CD8-positive, alpha-beta memory T cell (primary cell): ENCODE measurements at regions not wholly inside any gene's neighbourhood (a gene's known extent, or its start where the extent isn't known, plus 50 kb on each side); places are given as distances from the start of the nearest gene placed in this dataset.

Source experiments
- CTCF ChIA-PET: fragments of 350-600 bp; sonication (Branson Sonifier 250); formaldehyde crosslinking; loops from one replicate; lab custom pipeline; 2021; ENCODE audit warnings: antibody characterized with exemption; lab: Charles Lee
- POLR2A ChIA-PET: fragments of 350-600 bp; sonication (Branson Sonifier 250); formaldehyde crosslinking; loops from one replicate; lab custom pipeline; 2021; ENCODE audit warnings: antibody characterized with exemption; lab: Charles Lee
- DNase-seq, 5 donors: peaks; one replicate each; pipeline versions ENCODE4 v3.0.0 to v3.0.0-alpha.2; 2020 to 2022; ENCODE audit warnings: mixed read lengths in 1 of 5
- H3K27ac ChIP-seq: one replicate; pipeline ENCODE4 v1.7.0; 2013; ENCODE audit warnings: low read depth, mild to moderate bottlenecking, low read length, moderate library complexity
- H3K27me3 ChIP-seq: 2 replicates; pipeline ENCODE4 v1.7.0; 2013; ENCODE audit warnings: low read length, mild to moderate bottlenecking; ENCODE audit not compliant: insufficient read depth, poor library complexity, severe bottlenecking
- H3K36me3 ChIP-seq: 2 replicates; pipeline ENCODE4 v1.7.0; 2013; ENCODE audit warnings: mild to moderate bottlenecking, low read length, moderate library complexity; ENCODE audit not compliant: insufficient read depth
- H3K4me1 ChIP-seq: 2 replicates; pipeline ENCODE4 v1.7.0; 2013; ENCODE audit warnings: mild to moderate bottlenecking, low read length, moderate library complexity; ENCODE audit not compliant: insufficient read depth
- H3K4me3 ChIP-seq: 2 replicates; pipeline ENCODE4 v1.7.0; 2013; ENCODE audit warnings: mild to moderate bottlenecking, low read length
- H3K9me3 ChIP-seq: 2 replicates; pipeline ENCODE4 v1.7.0; 2013; ENCODE audit warnings: mild to moderate bottlenecking, low read length
- H3K27ac Mint-ChIP-seq, 8 donors: one replicate each; pipeline ENCODE4 v1.8.0; 2020 to 2021; ENCODE audit warnings: mixed read lengths in 8 of 8, mild to moderate bottlenecking in 6 of 8, inconsistent platforms in 3 of 8, moderate library complexity in 3 of 8
- H3K27me3 Mint-ChIP-seq, 2 donors: one replicate each; pipeline ENCODE4 v1.8.0; 2020 to 2021; ENCODE audit warnings: mixed read lengths in 2 of 2, mild to moderate bottlenecking in 1 of 2, moderate library complexity in 1 of 2
- H3K36me3 Mint-ChIP-seq, 3 donors: one replicate each; pipeline ENCODE4 v1.8.0; 2020 to 2021; ENCODE audit warnings: mixed read lengths in 3 of 3, inconsistent platforms in 1 of 3, mild to moderate bottlenecking in 1 of 3
- H3K4me1 Mint-ChIP-seq, 3 donors: one replicate each; pipeline ENCODE4 v1.8.0; 2020 to 2021; ENCODE audit warnings: mixed read lengths in 3 of 3, inconsistent platforms in 1 of 3, mild to moderate bottlenecking in 1 of 3
- H3K4me3 Mint-ChIP-seq, 7 donors: one replicate each; pipeline ENCODE4 v1.8.0; 2020 to 2021; ENCODE audit warnings: mixed read lengths in 7 of 7, mild to moderate bottlenecking in 6 of 7, moderate library complexity in 4 of 7, inconsistent platforms in 2 of 7
- H3K9me3 Mint-ChIP-seq, 5 donors: one replicate each; pipeline ENCODE4 v1.8.0; 2020 to 2022; ENCODE audit warnings: mixed read lengths in 5 of 5, mild to moderate bottlenecking in 3 of 5, moderate library complexity in 2 of 5, inconsistent platforms in 1 of 5

- Histone ChIP-seq H3K9me3 (no peaks in the 10 kb centered on the region), H3K27me3 (no peaks in the 10 kb centered on the region), H3K36me3 (no peaks in the 10 kb centered on the region), H3K27ac (no peak overlapping the region), H3K4me1 (no peaks in the 10 kb centered on the region), H3K4me3 (no peak overlapping the region)
- H3K4me1 Mint-ChIP-seq, result no peaks in the 10 kb centered on the region
- POLR2A ChIA-PET, result no interaction called here
- CTCF ChIA-PET, result no interaction called here
- H3K4me3 Mint-ChIP-seq, result no peak overlapping the region
- peak overlapping the region in 1 of 8 donors; percentile 13 for H3K27ac Mint-ChIP-seq
- H3K9me3 Mint-ChIP-seq, result peaks cover 0 to 3% (median 0%) of the 10 kb centered on the region in 5 donors
- no peak for DNase-seq
- no peaks in the 10 kb centered on the region for H3K36me3 Mint-ChIP-seq
- peaks cover 10 to 49% of the 10 kb centered on the region in 2 donors for H3K27me3 Mint-ChIP-seq
Measured at GRCh38 chr10:111275091-111275490, 198.3 kb downstream of the ADRA2A start.

DNA sequence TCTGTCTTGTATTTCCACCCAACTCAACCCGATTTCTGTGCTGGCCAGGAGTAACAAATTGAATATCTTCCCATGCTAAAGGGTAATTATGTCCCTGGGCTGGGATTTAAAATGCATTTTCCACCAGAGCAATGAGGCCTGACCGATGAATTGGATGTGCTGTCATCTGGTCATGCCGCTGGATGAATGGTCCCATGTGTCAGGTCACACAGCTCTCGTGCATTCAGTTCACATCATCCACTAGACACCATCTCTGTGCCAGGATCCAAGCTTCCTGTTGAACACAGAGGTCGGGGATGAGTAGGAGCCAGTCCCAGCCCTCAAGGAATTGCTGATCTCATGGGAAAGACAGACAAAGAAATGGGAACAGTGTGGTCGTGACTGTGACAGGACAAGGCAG lies 200.8 kb downstream of the ADRA2A start:
- no peaks in the 10 kb centered on the region for H3K27me3 ChIP-seq
- H3K27ac ChIP-seq, result no peak overlapping the region
- no peaks in the 10 kb centered on the region for H3K4me1 ChIP-seq
- ChIA-PET POLR2A (no interaction called here), CTCF (no interaction called here)
- Mint-ChIP-seq H3K4me1 (no peaks in the 10 kb centered on the region), H3K9me3 (peaks cover 0 to 3% (median 0%) of the 10 kb centered on the region in 5 donors), H3K36me3 (no peaks in the 10 kb centered on the region), H3K27ac (peak overlapping the region in 1 of 8 donors; percentile 4), H3K27me3 (peaks cover 11 to 44% of the 10 kb centered on the region in 2 donors), H3K4me3 (no peak overlapping the region)
- DNase-seq, result no peak
- no peaks in the 10 kb centered on the region for H3K36me3 ChIP-seq
- H3K4me3 ChIP-seq, result no peak overlapping the region
- no peaks in the 10 kb centered on the region for H3K9me3 ChIP-seq

DNA sequence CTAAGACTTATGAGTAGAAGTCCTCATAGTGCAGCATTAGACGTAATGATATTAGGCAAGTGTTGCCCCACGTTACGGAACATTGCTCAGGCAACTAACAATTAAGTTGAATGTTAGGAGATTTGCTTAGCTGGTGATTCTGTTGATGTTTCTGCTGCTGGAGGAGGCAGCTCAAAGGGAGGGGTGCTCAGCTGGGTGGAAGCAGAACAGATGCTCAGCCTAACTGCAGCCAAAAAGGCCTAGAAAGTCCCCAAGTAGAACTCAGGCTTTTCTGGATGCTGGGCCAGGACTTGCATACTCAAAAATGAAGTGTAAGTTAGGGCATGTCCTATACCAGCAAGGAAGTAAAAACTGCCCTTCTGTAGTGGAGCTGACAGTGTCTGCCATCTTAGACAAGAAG lies 201.4 kb downstream of the ADRA2A start:
- no peak for DNase-seq
- no peak overlapping the region for H3K4me3 ChIP-seq
- no peaks in the 10 kb centered on the region for H3K36me3 ChIP-seq
- Mint-ChIP-seq H3K4me1 (no peaks in the 10 kb centered on the region), H3K36me3 (no peaks in the 10 kb centered on the region), H3K27me3 (peaks cover 9 to 38% of the 10 kb centered on the region in 2 donors), H3K4me3 (no peak overlapping the region), H3K9me3 (peaks cover 0 to 3% (median 0%) of the 10 kb centered on the region in 5 donors), H3K27ac (no peak overlapping the region)
- no peak overlapping the region for H3K27ac ChIP-seq
- H3K4me1 ChIP-seq, result no peaks in the 10 kb centered on the region
- CTCF ChIA-PET, result no interaction called here
- no peaks in the 10 kb centered on the region for H3K9me3 ChIP-seq
- POLR2A ChIA-PET, result no interaction called here
- H3K27me3 ChIP-seq, result no peaks in the 10 kb centered on the region

DNA sequence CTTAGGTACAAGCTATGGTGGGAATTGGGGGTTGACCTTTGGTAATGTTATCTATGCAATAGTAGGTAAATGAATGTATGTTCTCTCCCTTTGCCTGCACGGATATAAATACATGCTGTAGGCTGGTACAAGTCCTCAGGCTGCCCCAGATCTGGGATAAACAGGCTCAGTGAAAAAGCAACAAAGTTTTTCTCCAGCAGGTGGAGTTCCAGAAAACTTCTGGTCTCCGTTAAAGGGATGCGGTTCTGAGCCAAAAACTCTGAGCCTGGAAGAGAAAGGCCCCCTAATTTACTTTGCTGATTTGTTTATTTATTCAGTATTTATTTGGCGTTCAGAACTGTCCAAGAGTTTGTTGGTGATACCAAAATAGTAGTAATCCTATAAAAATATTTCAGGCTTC lies 204.7 kb downstream of the ADRA2A start:
- no peaks in the 10 kb centered on the region for H3K27me3 ChIP-seq
- H3K36me3 Mint-ChIP-seq, result no peaks in the 10 kb centered on the region
- POLR2A ChIA-PET, result no interaction called here

GRCh38 chr10:111289461-111289860 lies 212.6 kb downstream of the ADRA2A start:
- no peak overlapping the region for H3K4me3 ChIP-seq
- no peaks in the 10 kb centered on the region for H3K4me1 Mint-ChIP-seq
- DNase-seq, result no peak
- POLR2A ChIA-PET, result no interaction called here
- H3K4me1 ChIP-seq, result no peaks in the 10 kb centered on the region
- CTCF ChIA-PET, result no interaction called here
- H3K9me3 ChIP-seq, result no peaks in the 10 kb centered on the region
- H3K27me3 Mint-ChIP-seq, result peaks cover 3 to 14% of the 10 kb centered on the region in 2 donors
- H3K27ac Mint-ChIP-seq, result no peak overlapping the region
- no peaks in the 10 kb centered on the region for H3K9me3 Mint-ChIP-seq
- no peaks in the 10 kb centered on the region for H3K36me3 ChIP-seq
- no peaks in the 10 kb centered on the region for H3K36me3 Mint-ChIP-seq
- no peaks in the 10 kb centered on the region for H3K27me3 ChIP-seq
- no peak overlapping the region for H3K27ac ChIP-seq
- no peak overlapping the region for H3K4me3 Mint-ChIP-seq

More for the DNA sequence above, 204.7 kb downstream of the ADRA2A start:
- Histone ChIP-seq H3K9me3 (no peaks in the 10 kb centered on the region), H3K4me3 (no peak overlapping the region), H3K27ac (no peak overlapping the region), H3K36me3 (no peaks in the 10 kb centered on the region), H3K4me1 (no peaks in the 10 kb centered on the region)
- Mint-ChIP-seq H3K4me3 (no peak overlapping the region), H3K27ac (no peak overlapping the region), H3K27me3 (peaks cover 10 to 22% of the 10 kb centered on the region in 2 donors), H3K9me3 (peaks cover 0 to 3% (median 0%) of the 10 kb centered on the region in 5 donors), H3K4me1 (no peaks in the 10 kb centered on the region)
- CTCF ChIA-PET, result no interaction called here
- no peak for DNase-seq

DNA sequence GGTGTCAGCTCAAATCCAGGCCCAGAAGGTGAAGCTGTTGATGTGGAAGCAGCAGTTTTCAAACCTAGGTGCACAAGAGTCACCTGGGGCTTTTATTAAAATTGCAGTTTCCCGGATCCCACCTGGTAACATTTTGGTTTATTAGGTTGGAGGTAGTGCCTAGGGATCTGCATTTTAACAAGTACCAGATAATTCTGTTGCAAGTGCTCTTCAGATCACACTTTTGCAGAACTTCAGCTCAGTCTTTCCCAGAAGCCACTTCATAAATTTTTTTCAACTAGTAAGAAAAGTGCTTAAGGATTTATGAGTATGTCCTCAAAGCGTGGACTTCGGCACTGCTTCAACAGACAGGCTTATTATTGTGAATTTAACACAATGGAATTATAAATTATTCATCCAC lies 213.8 kb downstream of the ADRA2A start:
- no peaks in the 10 kb centered on the region for H3K4me1 Mint-ChIP-seq
- no peaks in the 10 kb centered on the region for H3K4me1 ChIP-seq
- no peak overlapping the region for H3K27ac ChIP-seq
- no peak overlapping the region for H3K27ac Mint-ChIP-seq
- H3K36me3 Mint-ChIP-seq, result no peaks in the 10 kb centered on the region
- no peaks in the 10 kb centered on the region for H3K27me3 ChIP-seq
- no peaks in the 10 kb centered on the region for H3K9me3 ChIP-seq
- ChIA-PET POLR2A (no interaction called here), CTCF (no interaction called here)
- no peaks in the 10 kb centered on the region for H3K9me3 Mint-ChIP-seq
- no peak overlapping the region for H3K4me3 Mint-ChIP-seq
- H3K36me3 ChIP-seq, result no peaks in the 10 kb centered on the region
- peaks cover 5 to 25% of the 10 kb centered on the region in 2 donors for H3K27me3 Mint-ChIP-seq
- H3K4me3 ChIP-seq, result no peak overlapping the region
- DNase-seq, result no peak

GRCh38 chr10:111295788-111296187 lies 219.0 kb downstream of the ADRA2A start:
- Mint-ChIP-seq H3K4me1 (no peaks in the 10 kb centered on the region), H3K9me3 (no peaks in the 10 kb centered on the region), H3K4me3 (no peak overlapping the region), H3K27ac (no peak overlapping the region), H3K36me3 (no peaks in the 10 kb centered on the region), H3K27me3 (peaks cover 8 to 31% of the 10 kb centered on the region in 2 donors)
- Histone ChIP-seq H3K27me3 (no peaks in the 10 kb centered on the region), H3K9me3 (no peaks in the 10 kb centered on the region), H3K4me3 (no peak overlapping the region), H3K4me1 (no peaks in the 10 kb centered on the region), H3K27ac (no peak overlapping the region), H3K36me3 (no peaks in the 10 kb centered on the region)
- ChIA-PET CTCF (no interaction called here), POLR2A (no interaction called here)
- DNase-seq, result no peak

- Mint-ChIP-seq H3K27ac (no peak overlapping the region), H3K4me3 (no peak overlapping the region), H3K36me3 (no peaks in the 10 kb centered on the region), H3K4me1 (no peaks in the 10 kb centered on the region), H3K9me3 (no peaks in the 10 kb centered on the region), H3K27me3 (peaks cover 13 to 39% of the 10 kb centered on the region in 2 donors)
- Histone ChIP-seq H3K36me3 (no peaks in the 10 kb centered on the region), H3K27me3 (no peaks in the 10 kb centered on the region), H3K9me3 (no peaks in the 10 kb centered on the region), H3K4me1 (no peaks in the 10 kb centered on the region), H3K4me3 (no peak overlapping the region), H3K27ac (no peak overlapping the region)
- ChIA-PET CTCF (no interaction called here), POLR2A (no interaction called here)
- no peak for DNase-seq
Measured at GRCh38 chr10:111297351-111297848, 220.6 kb downstream of the ADRA2A start.

DNA sequence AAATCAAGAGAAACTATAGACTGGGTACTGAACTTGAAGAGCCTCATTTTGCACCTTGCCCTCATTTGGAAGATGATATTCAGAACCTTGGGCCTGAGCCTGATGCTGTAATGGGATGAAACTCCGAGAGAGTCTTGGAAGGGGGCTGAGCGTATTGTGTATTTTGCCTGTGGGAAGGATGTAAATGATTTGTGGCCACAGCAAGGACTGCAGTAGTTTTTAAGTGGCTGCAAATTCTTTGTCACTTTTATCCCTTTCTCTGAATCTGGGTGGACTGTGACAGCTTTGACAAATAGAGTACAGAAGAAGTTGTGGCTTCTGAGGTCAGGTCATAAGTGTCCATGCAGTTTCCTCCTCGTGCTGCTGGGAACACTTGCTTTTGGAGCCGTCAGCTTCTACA lies 221.2 kb downstream of the ADRA2A start:
- H3K27ac ChIP-seq, result no peak overlapping the region
- Mint-ChIP-seq H3K4me3 (no peak overlapping the region), H3K4me1 (no peaks in the 10 kb centered on the region), H3K27ac (no peak overlapping the region), H3K36me3 (no peaks in the 10 kb centered on the region), H3K9me3 (no peaks in the 10 kb centered on the region), H3K27me3 (peaks cover 13 to 39% of the 10 kb centered on the region in 2 donors)
- no peaks in the 10 kb centered on the region for H3K9me3 ChIP-seq
- H3K36me3 ChIP-seq, result no peaks in the 10 kb centered on the region
- POLR2A ChIA-PET, result no interaction called here
- no peak for DNase-seq
- no peaks in the 10 kb centered on the region for H3K4me1 ChIP-seq
- no peaks in the 10 kb centered on the region for H3K27me3 ChIP-seq
- CTCF ChIA-PET, result no interaction called here
- H3K4me3 ChIP-seq, result no peak overlapping the region
